ENCODE measurements at regions not wholly inside any gene's neighbourhood (a gene's known extent, or its start where the extent isn't known, plus 50 kb on each side); places are given as distances from the start of the nearest gene placed in this dataset.

- Mint-ChIP-seq H3K4me3 (no peak overlapping the region), H3K27me3 (ENCODE audit: low read depth) (no peaks in the 10 kb centered on the region), H3K4me1 (peaks cover 23% of the 10 kb centered on the region), H3K36me3 (ENCODE audit: low read depth) (no peaks in the 10 kb centered on the region), H3K9me3 (peaks cover 6% of the 10 kb centered on the region), H3K27ac (ENCODE audit: unreplicated experiment) (no peak overlapping the region)
- DNase-seq (ENCODE audit: low read depth, low spot score) = no peak
- no peak for TF ChIP-seq CTCF (conservative IDR thresholded peaks at IDR 0.05)
These were observed 459.1 kb downstream of the MIAT start for GRCh38 chr22:27116312-27117086.

GRCh38 chr22:27120036-27120435, 462.6 kb downstream of the MIAT start:
- DNase-seq (ENCODE audit: low read depth, low spot score) = no peak
- Mint-ChIP-seq H3K4me3 (no peak overlapping the region), H3K9me3 (peaks cover 7% of the 10 kb centered on the region), H3K27me3 (ENCODE audit: low read depth) (no peaks in the 10 kb centered on the region), H3K4me1 (no peaks in the 10 kb centered on the region), H3K27ac (ENCODE audit: unreplicated experiment) (no peak overlapping the region), H3K36me3 (ENCODE audit: low read depth) (no peaks in the 10 kb centered on the region)
- no peak for TF ChIP-seq CTCF (conservative IDR thresholded peaks at IDR 0.05)

- peaks cover 7% of the 10 kb centered on the region for H3K9me3 Mint-ChIP-seq
- H3K4me1 Mint-ChIP-seq = no peaks in the 10 kb centered on the region
- DNase-seq (ENCODE audit: low read depth, low spot score) = no peak
- H3K27ac Mint-ChIP-seq (ENCODE audit: unreplicated experiment) = peak overlapping the region; percentile 53
- no peak overlapping the region for H3K4me3 Mint-ChIP-seq
- no peaks in the 10 kb centered on the region for H3K36me3 Mint-ChIP-seq (ENCODE audit: low read depth)
- no peaks in the 10 kb centered on the region for H3K27me3 Mint-ChIP-seq (ENCODE audit: low read depth)
- no peak for TF ChIP-seq CTCF (conservative IDR thresholded peaks at IDR 0.05)
These were observed 465.2 kb downstream of the MIAT start for GRCh38 chr22:27122574-27122973.

- Mint-ChIP-seq H3K4me3 (no peak overlapping the region), H3K27ac (ENCODE audit: unreplicated experiment) (no peak overlapping the region), H3K4me1 (no peaks in the 10 kb centered on the region), H3K9me3 (peaks cover 5% of the 10 kb centered on the region), H3K27me3 (ENCODE audit: low read depth) (no peaks in the 10 kb centered on the region), H3K36me3 (ENCODE audit: low read depth) (no peaks in the 10 kb centered on the region)
- no peak for TF ChIP-seq CTCF (conservative IDR thresholded peaks at IDR 0.05)
- no peak for DNase-seq (ENCODE audit: low read depth, low spot score)
These were observed 466.5 kb downstream of the MIAT start for GRCh38 chr22:27123880-27124279.

- no peak overlapping the region for H3K27ac Mint-ChIP-seq (ENCODE audit: unreplicated experiment)
- no peak for DNase-seq (ENCODE audit: low read depth, low spot score)
- H3K36me3 Mint-ChIP-seq (ENCODE audit: low read depth) = no peaks in the 10 kb centered on the region
- no peaks in the 10 kb centered on the region for H3K4me1 Mint-ChIP-seq
- H3K9me3 Mint-ChIP-seq = peaks cover 5% of the 10 kb centered on the region
- H3K4me3 Mint-ChIP-seq = no peak overlapping the region
- no peak for TF ChIP-seq CTCF (conservative IDR thresholded peaks at IDR 0.05)
- H3K27me3 Mint-ChIP-seq (ENCODE audit: low read depth) = no peaks in the 10 kb centered on the region
These were observed 467.1 kb downstream of the MIAT start for GRCh38 chr22:27124351-27124966.
